Fibroblast of lung (primary cell): ENCODE measurements at regions not wholly inside any gene's neighbourhood (a gene's known extent, or its start where the extent isn't known, plus 50 kb on each side); places are given as distances from the start of the nearest gene placed in this dataset.

Experiments used
- DNase-seq, 2 donors: peaks; one replicate each; pipeline versions ENCODE4 v3.0.0 to v3.0.0-alpha.2; 2010; ENCODE audit warnings: low read depth in 2 of 2
- H2AFZ ChIP-seq: 2 replicates; pipeline ENCODE4 v1.5.1; 2012; ENCODE audit warnings: low read length, control low read depth, inconsistent platforms
- H3K27ac ChIP-seq: 2 replicates; pipeline ENCODE4 v1.5.1; 2011; ENCODE audit warnings: low read length, control low read depth; ENCODE audit not compliant: insufficient read depth
- H3K27me3 ChIP-seq: 2 replicates; pipeline ENCODE4 v1.5.1; 2011; ENCODE audit warnings: mild to moderate bottlenecking, low read length; ENCODE audit not compliant: control insufficient read depth, insufficient read depth
- H3K36me3 ChIP-seq: 2 replicates; pipeline ENCODE4 v1.5.1; 2011; ENCODE audit warnings: low read length; ENCODE audit not compliant: control insufficient read depth, insufficient read depth
- H3K4me1 ChIP-seq: 2 replicates; pipeline ENCODE4 v1.5.1; 2011; ENCODE audit warnings: low read length; ENCODE audit not compliant: control insufficient read depth, insufficient read depth; ENCODE audit errors: extremely low read depth
- H3K4me2 ChIP-seq: 2 replicates; pipeline ENCODE4 v1.5.1; 2011; ENCODE audit warnings: low read length, control low read depth; ENCODE audit not compliant: insufficient read depth; ENCODE audit errors: extremely low read depth
- H3K4me3 ChIP-seq, 4 experiments: fragments of 200-600 bp in 1 of 4; sonication (generic) in 1 of 4; replicated peaks in 1 of 4; 2 replicates each; pipeline ENCODE4 v1.5.1; 2011 to 2016; ENCODE audit warnings: low read length in 4 of 4, low read depth in 3 of 4, mild to moderate bottlenecking in 3 of 4, control low read depth in 2 of 4, inconsistent platforms in 1 of 4, mixed read lengths in 1 of 4; ENCODE audit not compliant: insufficient read depth in 1 of 4; ENCODE audit errors: control extremely low read depth in 1 of 4
- H3K79me2 ChIP-seq: 2 replicates; pipeline ENCODE4 v1.5.1; 2012; ENCODE audit warnings: mild to moderate bottlenecking, low read length, inconsistent platforms; ENCODE audit not compliant: control insufficient read depth, insufficient read depth
- H3K9ac ChIP-seq: 2 replicates; pipeline ENCODE4 v1.5.1; 2011; ENCODE audit warnings: mild to moderate bottlenecking, low read length, control low read depth; ENCODE audit not compliant: insufficient read depth
- H3K9me3 ChIP-seq: 2 replicates; pipeline ENCODE4 v1.5.1; 2012; ENCODE audit warnings: low read depth, low read length; ENCODE audit not compliant: control insufficient read depth, insufficient read depth
- H4K20me1 ChIP-seq: 2 replicates; pipeline ENCODE4 v1.5.1; 2011; ENCODE audit warnings: low read length; ENCODE audit not compliant: control insufficient read depth, insufficient read depth; ENCODE audit errors: extremely low read depth
- EZH2 ChIP-seq: IDR thresholded peaks from 2 replicates; pipeline ENCODE4 v1.5.1; 2012; ENCODE audit warnings: low read length, control low read depth, mild to moderate bottlenecking; ENCODE audit errors: missing control alignments
- TF ChIP-seq, protein P1 (sequence below), 2 donors: IDR thresholded peaks in 1 of 2; conservative IDR thresholded peaks in 1 of 2; 1 replicate in 1 of 2; 2 replicates in 1 of 2; pipeline ENCODE4 v1.5.1; 2011 to 2012; ENCODE audit warnings: low read length in 2 of 2, control low read depth in 1 of 2, inconsistent platforms in 1 of 2, low read depth in 1 of 2, mild to moderate bottlenecking in 1 of 2

DNA sequence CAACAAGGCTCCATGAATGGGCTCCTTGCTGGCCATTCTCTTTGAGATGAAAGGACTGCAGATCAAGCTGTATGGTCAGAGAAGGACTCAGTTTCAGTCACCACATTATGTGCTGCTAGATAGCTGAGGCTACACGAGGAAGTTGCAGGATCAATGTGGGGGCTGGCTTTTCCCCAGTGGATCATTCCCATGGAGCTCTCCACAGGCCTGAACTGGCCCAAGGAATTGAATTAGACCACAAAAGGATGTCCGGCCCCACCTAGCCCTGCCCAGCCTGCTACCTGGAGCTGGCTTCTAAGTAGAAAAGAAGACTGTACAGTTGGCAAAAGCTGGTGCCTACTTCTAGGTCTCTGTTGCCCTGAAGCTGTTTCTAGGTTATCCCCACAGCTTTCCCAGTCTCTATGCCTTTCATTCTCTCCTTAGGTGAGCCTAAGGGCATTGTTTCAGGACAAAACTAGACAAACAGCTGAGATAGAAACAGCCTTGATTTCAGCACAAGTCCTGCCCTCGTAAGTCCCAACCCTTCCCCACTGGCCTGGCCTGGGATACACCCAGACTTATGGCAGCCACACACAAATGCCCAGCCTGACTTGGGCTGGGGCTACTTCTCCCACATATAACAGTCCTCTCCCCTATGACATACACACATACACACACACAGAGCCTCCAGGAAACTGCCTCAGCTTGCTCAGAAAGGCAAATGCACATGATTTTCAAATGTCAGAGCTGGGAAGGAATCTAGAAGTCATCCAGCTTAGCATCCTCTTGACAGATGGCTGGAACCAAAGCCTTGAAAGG, 129.1 kb upstream of the NCAM1 start:
- DNase-seq: no peak
- Histone ChIP-seq H3K9ac (no peak overlapping the region), H2AFZ (no peak overlapping the region), H4K20me1 (no peaks in the 10 kb centered on the region), H3K27ac (no peak overlapping the region), H3K4me2 (no peak overlapping the region), H3K79me2 (no peaks in the 10 kb centered on the region), H3K4me3 (no peak overlapping the region), H3K27me3 (no peaks in the 10 kb centered on the region), H3K36me3 (no peaks in the 10 kb centered on the region), H3K4me1 (no peaks in the 10 kb centered on the region), H3K9me3 (no peaks in the 10 kb centered on the region)
- TF ChIP-seq, protein P1, sequence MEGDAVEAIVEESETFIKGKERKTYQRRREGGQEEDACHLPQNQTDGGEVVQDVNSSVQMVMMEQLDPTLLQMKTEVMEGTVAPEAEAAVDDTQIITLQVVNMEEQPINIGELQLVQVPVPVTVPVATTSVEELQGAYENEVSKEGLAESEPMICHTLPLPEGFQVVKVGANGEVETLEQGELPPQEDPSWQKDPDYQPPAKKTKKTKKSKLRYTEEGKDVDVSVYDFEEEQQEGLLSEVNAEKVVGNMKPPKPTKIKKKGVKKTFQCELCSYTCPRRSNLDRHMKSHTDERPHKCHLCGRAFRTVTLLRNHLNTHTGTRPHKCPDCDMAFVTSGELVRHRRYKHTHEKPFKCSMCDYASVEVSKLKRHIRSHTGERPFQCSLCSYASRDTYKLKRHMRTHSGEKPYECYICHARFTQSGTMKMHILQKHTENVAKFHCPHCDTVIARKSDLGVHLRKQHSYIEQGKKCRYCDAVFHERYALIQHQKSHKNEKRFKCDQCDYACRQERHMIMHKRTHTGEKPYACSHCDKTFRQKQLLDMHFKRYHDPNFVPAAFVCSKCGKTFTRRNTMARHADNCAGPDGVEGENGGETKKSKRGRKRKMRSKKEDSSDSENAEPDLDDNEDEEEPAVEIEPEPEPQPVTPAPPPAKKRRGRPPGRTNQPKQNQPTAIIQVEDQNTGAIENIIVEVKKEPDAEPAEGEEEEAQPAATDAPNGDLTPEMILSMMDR (conservative IDR thresholded peaks at IDR 0.05 in 1 of 2, IDR thresholded peaks at IDR 0.05 in 1 of 2; ENCODE audit: low read depth in 1 of 2, low read length in 2 of 2): no peak
- no peak for TF ChIP-seq EZH2

- no peak overlapping the region for H3K4me2 ChIP-seq
- no peak overlapping the region for H2AFZ ChIP-seq
- DNase-seq: peak in 1 of 2 donors; percentile 12
These were observed 126.9 kb upstream of the NCAM1 start for GRCh38 chr11:112834277-112834755.

GRCh38 chr11:112835591-112836255, 125.5 kb upstream of the NCAM1 start:
- no peaks in the 10 kb centered on the region for H3K27me3 ChIP-seq
- DNase-seq: no peak
- no peak overlapping the region for H3K9ac ChIP-seq
- H4K20me1 ChIP-seq: no peaks in the 10 kb centered on the region
- H3K79me2 ChIP-seq: no peaks in the 10 kb centered on the region
- H3K4me2 ChIP-seq: no peak overlapping the region
- H3K36me3 ChIP-seq: no peaks in the 10 kb centered on the region
- no peaks in the 10 kb centered on the region for H3K4me1 ChIP-seq
- no peak overlapping the region for H3K27ac ChIP-seq
- H2AFZ ChIP-seq: no peak overlapping the region
- TF ChIP-seq, protein P1 (conservative IDR thresholded peaks at IDR 0.05 in 1 of 2, IDR thresholded peaks at IDR 0.05 in 1 of 2; ENCODE audit: low read depth in 1 of 2, low read length in 2 of 2): no peak
- TF ChIP-seq EZH2: no peak
- H3K4me3 ChIP-seq: no peak overlapping the region
- no peaks in the 10 kb centered on the region for H3K9me3 ChIP-seq

More at GRCh38 chr11:112834277-112834755, 126.9 kb upstream of the NCAM1 start:
- Histone ChIP-seq H3K9me3 (no peaks in the 10 kb centered on the region), H3K79me2 (no peaks in the 10 kb centered on the region), H3K4me1 (no peaks in the 10 kb centered on the region), H3K9ac (no peak overlapping the region), H4K20me1 (no peaks in the 10 kb centered on the region), H3K36me3 (no peaks in the 10 kb centered on the region), H3K27me3 (no peaks in the 10 kb centered on the region), H3K27ac (no peak overlapping the region), H3K4me3 (no peak overlapping the region)
- TF ChIP-seq, protein P1 (conservative IDR thresholded peaks at IDR 0.05 in 1 of 2, IDR thresholded peaks at IDR 0.05 in 1 of 2; ENCODE audit: low read depth in 1 of 2, low read length in 2 of 2): no peak
- no peak for TF ChIP-seq EZH2
